B cell (primary cell): ENCODE measurements at regions not wholly inside any gene's neighbourhood (a gene's known extent, or its start where the extent isn't known, plus 50 kb on each side); places are given as distances from the start of the nearest gene placed in this dataset.

Source experiments
- ATAC-seq: fragments of 200-7000 bp; cut with Tn5 transposase; one replicate; pipeline ENCODE4 v1.10.0; 2021; ENCODE audit warnings: low read depth, mild to moderate bottlenecking, moderate number of reproducible peaks, moderate library complexity
- CTCF ChIA-PET: fragments of 350-600 bp; sonication (Branson Sonifier 250); formaldehyde crosslinking; loops from one replicate; lab custom pipeline; 2021; ENCODE audit warnings: antibody characterized with exemption, inconsistent platforms; lab: Charles Lee
- POLR2A ChIA-PET: fragments of 350-600 bp; sonication (Branson Sonifier 250); formaldehyde crosslinking; loops from one replicate; lab custom pipeline; 2021; ENCODE audit warnings: antibody characterized with exemption; lab: Charles Lee
- DNase-seq: peaks from one replicate; pipeline ENCODE4 v3.0.0; 2013
- H2AFZ ChIP-seq: 2 replicates; pipeline ENCODE4 v1.6.1; 2012; ENCODE audit warnings: mild to moderate bottlenecking, low read depth, low read length; ENCODE audit not compliant: insufficient read depth, poor library complexity, severe bottlenecking
- H3K27ac ChIP-seq, 2 donors: 1 replicate in 1 of 2; 2 replicates in 1 of 2; pipeline ENCODE4 v1.5.1; 2012 to 2013; ENCODE audit warnings: low read length in 2 of 2, mild to moderate bottlenecking in 2 of 2, moderate library complexity in 1 of 2
- H3K27me3 ChIP-seq, 4 experiments: fragments of 200-600 bp in 1 of 4; sonication (generic) in 1 of 4; replicated peaks in 1 of 4; 1 replicate in 2 of 4; 2 replicates in 2 of 4; pipeline versions ENCODE4 v1.6.1 to v1.7.0; 2013 to 2016; ENCODE audit warnings: low read length in 3 of 4, mild to moderate bottlenecking in 2 of 4, mixed read lengths in 1 of 4, moderate library complexity in 1 of 4; ENCODE audit not compliant: insufficient read depth in 4 of 4, control insufficient read depth in 3 of 4; ENCODE audit errors: control extremely low read depth in 1 of 4
- H3K36me3 ChIP-seq, 2 experiments: replicated peaks in 1 of 2; 1 replicate in 1 of 2; 2 replicates in 1 of 2; pipeline versions ENCODE4 v1.6.1 to v1.7.1; 2013; ENCODE audit warnings: low read length in 1 of 2; ENCODE audit not compliant: insufficient read depth in 2 of 2, control insufficient read depth in 1 of 2; ENCODE audit errors: control extremely low read depth in 1 of 2, extremely low read depth in 1 of 2
- H3K4me1 ChIP-seq, 2 donors: fragments of 200-600 bp in 1 of 2; sonication (generic) in 1 of 2; 1 replicate in 1 of 2; 2 replicates in 1 of 2; pipeline versions ENCODE4 v1.5.1 to v1.6.1; 2013 to 2017; ENCODE audit warnings: low read length in 2 of 2; ENCODE audit not compliant: control insufficient read depth in 2 of 2, insufficient read depth in 2 of 2
- H3K4me2 ChIP-seq: replicated peaks from 2 replicates; pipeline ENCODE3; 2012; ENCODE audit warnings: mild to moderate bottlenecking, low read depth, low read length; ENCODE audit not compliant: poor library complexity, severe bottlenecking
- H3K4me3 ChIP-seq, 5 experiments: fragments of 200-600 bp in 1 of 5; sonication (generic) in 1 of 5; 1 replicate in 3 of 5; 2 replicates in 2 of 5; pipeline versions ENCODE4 v1.5.1 to v1.7.0; 2011 to 2016; ENCODE audit warnings: low read length in 4 of 5, mild to moderate bottlenecking in 4 of 5, low read depth in 2 of 5, control low read depth in 1 of 5, moderate library complexity in 1 of 5; ENCODE audit not compliant: insufficient read depth in 1 of 5; ENCODE audit errors: control extremely low read depth in 1 of 5, extremely low read depth in 1 of 5
- H3K79me2 ChIP-seq: fragments of 200-600 bp; sonication (generic); one replicate; pipeline ENCODE4 v1.6.0; 2016; ENCODE audit warnings: low read length; ENCODE audit not compliant: control insufficient read depth, insufficient read depth
- H3K9ac ChIP-seq: fragments of 200-600 bp; sonication (generic); 2 replicates; pipeline ENCODE4 v1.6.1; 2017; ENCODE audit warnings: mild to moderate bottlenecking, low read length, moderate library complexity
- H3K9me3 ChIP-seq, 3 donors: one replicate each; pipeline versions ENCODE4 v1.6.1 to v1.7.1; 2013; ENCODE audit warnings: low read length in 2 of 3; ENCODE audit not compliant: control insufficient read depth in 2 of 3, insufficient read depth in 1 of 3; ENCODE audit errors: control extremely low read depth in 1 of 3
- H4K20me1 ChIP-seq: 2 replicates; pipeline ENCODE4 v1.6.0; 2012; ENCODE audit warnings: mild to moderate bottlenecking, low read length; ENCODE audit not compliant: insufficient read depth, control insufficient read depth, poor library complexity, severe bottlenecking
- H3K27ac Mint-ChIP-seq: one replicate; pipeline ENCODE4 v1.8.0; 2021; ENCODE audit warnings: mixed read lengths
- H3K27me3 Mint-ChIP-seq: one replicate; pipeline ENCODE4 v1.8.0; 2021; ENCODE audit warnings: mixed read lengths
- H3K4me1 Mint-ChIP-seq: one replicate; pipeline ENCODE4 v1.8.0; 2021; ENCODE audit warnings: mixed read lengths
- H3K4me3 Mint-ChIP-seq: one replicate; pipeline ENCODE4 v1.8.0; 2021; ENCODE audit warnings: mixed read lengths
- H3K9me3 Mint-ChIP-seq: one replicate; pipeline ENCODE4 v1.8.0; 2022; ENCODE audit warnings: mixed read lengths; ENCODE audit not compliant: insufficient read depth
- CTCF ChIP-seq: fragments of 200-600 bp; IDR thresholded peaks from one replicate; pipeline ENCODE4 v1.8.0; 2022; ENCODE audit warnings: antibody characterized with exemption, mild to moderate bottlenecking
- EZH2 ChIP-seq: IDR thresholded peaks from 2 replicates; pipeline ENCODE4 v1.6.1; 2012; ENCODE audit warnings: borderline replicate concordance, low read depth, mild to moderate bottlenecking, moderate library complexity, low read length; ENCODE audit not compliant: insufficient read depth, poor library complexity, severe bottlenecking
- WGBS: methylation state at CpG from one replicate; pipeline ENCODE4 v1.1.5; 2013; ENCODE audit warnings: missing lambda C conversion rate; ENCODE audit not compliant: insufficient coverage; 5-methylcytosine and 5-hydroxymethylcytosine counted together
- intact Hi-C: fragments of 100-400 bp; cut with micrococcal nuclease; formaldehyde crosslinking; loops from one replicate; pipeline ENCODE4 v1.10.0; 2022

- Histone ChIP-seq H3K4me2 (no peak overlapping the region), H3K4me3 (no peak overlapping the region), H3K36me3 (no peaks in the 10 kb centered on the region), H3K79me2 (no peaks in the 10 kb centered on the region), H3K9me3 (peaks cover 0 to 20% (median 0%) of the 10 kb centered on the region in 3 donors), H3K27me3 (no peaks in the 10 kb centered on the region), H3K4me1 (no peaks in the 10 kb centered on the region), H2AFZ (no peak overlapping the region), H3K9ac (no peak overlapping the region), H4K20me1 (no peaks in the 10 kb centered on the region), H3K27ac (no peak overlapping the region)
- H3K27me3 Mint-ChIP-seq = no peaks in the 10 kb centered on the region
- no peak for DNase-seq
- no peak overlapping the region for H3K4me3 Mint-ChIP-seq
- H3K27ac Mint-ChIP-seq = no peak overlapping the region
- ATAC-seq = no peak
- WGBS = no CpG with 5 or more reads among the region's 5 CpGs
- H3K4me1 Mint-ChIP-seq = no peaks in the 10 kb centered on the region
- H3K9me3 Mint-ChIP-seq = peaks cover 3% of the 10 kb centered on the region
- intact Hi-C loops = no loop called here
- CTCF ChIA-PET = no interaction called here
- no peak for TF ChIP-seq CTCF
- TF ChIP-seq EZH2 = no peak
- POLR2A ChIA-PET = no interaction called here
These were observed 75.6 kb downstream of the TRIML1 start for GRCh38 chr4:188214861-188215260.

- Histone ChIP-seq H3K9me3 (peaks cover 0 to 22% (median 0%) of the 10 kb centered on the region in 3 donors), H3K27me3 (no peaks in the 10 kb centered on the region), H3K27ac (no peak overlapping the region), H4K20me1 (no peaks in the 10 kb centered on the region), H3K9ac (no peak overlapping the region), H3K4me3 (no peak overlapping the region), H2AFZ (no peak overlapping the region), H3K79me2 (no peaks in the 10 kb centered on the region), H3K36me3 (no peaks in the 10 kb centered on the region), H3K4me2 (no peak overlapping the region), H3K4me1 (no peaks in the 10 kb centered on the region)
- WGBS = 64% methylated on average over 28 of the region's 28 CpGs
- no peak for DNase-seq
- ATAC-seq = no peak
- Mint-ChIP-seq H3K27ac (no peak overlapping the region), H3K9me3 (peaks cover 3% of the 10 kb centered on the region), H3K4me3 (no peak overlapping the region), H3K27me3 (no peaks in the 10 kb centered on the region), H3K4me1 (no peaks in the 10 kb centered on the region)
- ChIA-PET POLR2A (no interaction called here), CTCF (no interaction called here)
- intact Hi-C loops = no loop called here
- no peak for TF ChIP-seq CTCF
- TF ChIP-seq EZH2 = no peak
These were observed 79.2 kb downstream of the TRIML1 start for GRCh38 chr4:188218392-188218791.
